OCI-LY1 (cell line): ENCODE measurements at regions not wholly inside any gene's neighbourhood (a gene's known extent, or its start where the extent isn't known, plus 50 kb on each side); places are given as distances from the start of the nearest gene placed in this dataset.

Source experiments
- CTCF ChIP-seq: fragments of 200-600 bp; sonication (generic), shearing (Covaris generic); IDR thresholded peaks from 2 replicates; pipeline ENCODE4 v1.5.1; 2017; ENCODE audit warnings: mild to moderate bottlenecking, antibody characterized with exemption, low read length, moderate library complexity, mixed read lengths
- EZH2 ChIP-seq: fragments of 200-600 bp; sonication (generic), shearing (Covaris generic); IDR thresholded peaks from 2 replicates; pipeline ENCODE4 v1.8.0; 2017; ENCODE audit warnings: borderline replicate concordance, mixed run types, mild to moderate bottlenecking, antibody characterized with exemption, low read length, moderate library complexity, mixed read lengths

DNA sequence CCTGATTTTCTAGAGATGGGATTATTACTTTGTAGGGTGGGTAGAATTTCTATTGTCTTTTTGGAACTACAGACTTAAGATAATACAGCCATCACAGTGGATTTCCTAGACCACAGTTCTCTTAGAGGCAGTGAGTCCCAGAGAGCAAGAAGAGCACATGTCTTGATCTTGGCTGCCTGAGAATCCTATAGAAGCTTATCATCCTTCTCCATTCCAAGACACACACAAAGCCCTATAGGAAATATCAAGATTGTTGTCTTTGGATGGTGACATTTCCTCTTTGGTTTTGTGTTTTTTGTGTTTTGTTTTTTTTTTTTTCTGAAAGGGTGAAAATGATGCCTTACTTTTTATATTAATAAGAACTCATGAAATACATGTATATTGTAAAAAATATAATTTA lies 143.1 kb downstream of the AHR start:
- no peak for TF ChIP-seq EZH2
- TF ChIP-seq CTCF = no peak
